HG02642 (cell line): ENCODE measurements at regions not wholly inside any gene's neighbourhood (a gene's known extent, or its start where the extent isn't known, plus 50 kb on each side); places are given as distances from the start of the nearest gene placed in this dataset.
"Not testable (repeated sequence)": the region's sequence is repeated elsewhere in the genome, so short reads cannot be mapped to it uniquely, and the experiment has no call there.

Experiments used
- ATAC-seq: cut with Tn5 transposase; IDR thresholded peaks from one replicate; pipeline ENCODE4 v1.9.1; 2021; ENCODE audit warnings: mild to moderate bottlenecking; ENCODE audit not compliant: unreplicated experiment, poor library complexity

- ATAC-seq: no peak
Observed at GRCh38 chr4:14138106-14138505, 510.6 kb upstream of the BOD1L1 start.

GRCh38 chr4:14143892-14144291 is 516.4 kb upstream of the BOD1L1 start:
- ATAC-seq: no peak

- no peak for ATAC-seq
Observed at GRCh38 chr4:14149176-14150053, 521.9 kb upstream of the BOD1L1 start.

- no peak for ATAC-seq
Observed at GRCh38 chr4:14151101-14151500, 523.6 kb upstream of the BOD1L1 start.

GRCh38 chr4:14152834-14153519 is 525.5 kb upstream of the BOD1L1 start:
- peak; percentile 82 for ATAC-seq

GRCh38 chr4:14155803-14156202 is 528.3 kb upstream of the BOD1L1 start:
- no peak for ATAC-seq

GRCh38 chr4:14157262-14157661 is 529.7 kb upstream of the BOD1L1 start:
- peak; percentile 39 for ATAC-seq

GRCh38 chr4:14165222-14165920 is 537.8 kb upstream of the BOD1L1 start:
- ATAC-seq: peak; percentile 100

- no peak for ATAC-seq
Observed at GRCh38 chr4:14167876-14168510, 540.5 kb upstream of the BOD1L1 start.

- peak; percentile 54 for ATAC-seq
Observed at GRCh38 chr4:14168919-14169318, 541.4 kb upstream of the BOD1L1 start.

GRCh38 chr4:14169460-14169859 is 541.9 kb upstream of the BOD1L1 start:
- ATAC-seq: no peak

- ATAC-seq: not testable (repeated sequence)
Observed at GRCh38 chr4:14169940-14170339, 542.4 kb upstream of the BOD1L1 start.

- ATAC-seq: no peak
Observed at GRCh38 chr4:14176613-14177012, 549.1 kb upstream of the BOD1L1 start.

- peak; percentile 89 for ATAC-seq
Observed at GRCh38 chr4:14177987-14178386, 550.5 kb upstream of the BOD1L1 start.

- peak; percentile 77 for ATAC-seq
Observed at GRCh38 chr4:14178421-14178820, 550.9 kb upstream of the BOD1L1 start.

GRCh38 chr4:14180166-14180565 is 552.6 kb upstream of the BOD1L1 start:
- no peak for ATAC-seq

- ATAC-seq: no peak
Observed at GRCh38 chr4:14180983-14181601, 553.6 kb upstream of the BOD1L1 start.

GRCh38 chr4:14182148-14182547 is 554.6 kb upstream of the BOD1L1 start:
- no peak for ATAC-seq

- ATAC-seq: no peak
Observed at GRCh38 chr4:14184265-14184664, 556.7 kb upstream of the BOD1L1 start.

- no peak for ATAC-seq
Observed at GRCh38 chr4:14184767-14185166, 557.2 kb upstream of the BOD1L1 start.
